ENCODE measurements at regions not wholly inside any gene's neighbourhood (a gene's known extent, or its start where the extent isn't known, plus 50 kb on each side); places are given as distances from the start of the nearest gene placed in this dataset.

GRCh38 chr11:129308241-129308865, 67.3 kb upstream of the BARX2 start:
- H3K4me3 ChIP-seq (ENCODE audit: low read length): no peak overlapping the region
- no peak for TF ChIP-seq ZNF274 (IDR thresholded peaks at IDR 0.05; ENCODE audit: low read depth, low read length)

GRCh38 chr11:129307162-129307561, 68.5 kb upstream of the BARX2 start:
- no peak overlapping the region for H3K4me3 ChIP-seq (ENCODE audit: low read length)
- no peak for TF ChIP-seq ZNF274 (IDR thresholded peaks at IDR 0.05; ENCODE audit: low read depth, low read length)

- no peak for TF ChIP-seq ZNF274 (IDR thresholded peaks at IDR 0.05; ENCODE audit: low read depth, low read length)
- H3K4me3 ChIP-seq (ENCODE audit: low read length): no peak overlapping the region
Measured at GRCh38 chr11:129302386-129303101, 73.1 kb upstream of the BARX2 start.

GRCh38 chr11:129300099-129300498, 75.5 kb upstream of the BARX2 start:
- H3K4me3 ChIP-seq (ENCODE audit: low read length): no peak overlapping the region
- no peak for TF ChIP-seq ZNF274 (IDR thresholded peaks at IDR 0.05; ENCODE audit: low read depth, low read length)

- no peak for TF ChIP-seq ZNF274 (IDR thresholded peaks at IDR 0.05; ENCODE audit: low read depth, low read length)
Measured at GRCh38 chr11:129298988-129299387, 76.7 kb upstream of the BARX2 start.

GRCh38 chr11:129295746-129296145, 79.9 kb upstream of the BARX2 start:
- no peak overlapping the region for H3K4me3 ChIP-seq (ENCODE audit: low read length)
- no peak for TF ChIP-seq ZNF274 (IDR thresholded peaks at IDR 0.05; ENCODE audit: low read depth, low read length)

More at GRCh38 chr11:129298988-129299387, 76.7 kb upstream of the BARX2 start:
- no peak overlapping the region for H3K4me3 ChIP-seq (ENCODE audit: low read length)

- no peak for TF ChIP-seq ZNF274 (IDR thresholded peaks at IDR 0.05; ENCODE audit: low read depth, low read length)
- no peak overlapping the region for H3K4me3 ChIP-seq (ENCODE audit: low read length)
Measured at GRCh38 chr11:129292771-129293170, 82.9 kb upstream of the BARX2 start.

- no peak for TF ChIP-seq ZNF274 (IDR thresholded peaks at IDR 0.05; ENCODE audit: low read depth, low read length)
- H3K4me3 ChIP-seq (ENCODE audit: low read length): no peak overlapping the region
Measured at GRCh38 chr11:129292092-129292491, 83.6 kb upstream of the BARX2 start.

- no peak for TF ChIP-seq ZNF274 (IDR thresholded peaks at IDR 0.05; ENCODE audit: low read depth, low read length)
- no peak overlapping the region for H3K4me3 ChIP-seq (ENCODE audit: low read length)
Measured at GRCh38 chr11:129291546-129291945, 84.1 kb upstream of the BARX2 start.

GRCh38 chr11:129290966-129291365, 84.7 kb upstream of the BARX2 start:
- TF ChIP-seq ZNF274 (IDR thresholded peaks at IDR 0.05; ENCODE audit: low read depth, low read length): no peak
- no peak overlapping the region for H3K4me3 ChIP-seq (ENCODE audit: low read length)

- H3K4me3 ChIP-seq (ENCODE audit: low read length): no peak overlapping the region
- TF ChIP-seq ZNF274 (IDR thresholded peaks at IDR 0.05; ENCODE audit: low read depth, low read length): no peak
Measured at GRCh38 chr11:129289350-129290040, 86.2 kb upstream of the BARX2 start.

- H3K4me3 ChIP-seq (ENCODE audit: low read length): no peak overlapping the region
- TF ChIP-seq ZNF274 (IDR thresholded peaks at IDR 0.05; ENCODE audit: low read depth, low read length): no peak
Measured at GRCh38 chr11:129287920-129288319, 87.7 kb upstream of the BARX2 start.

GRCh38 chr11:129286813-129287212, 88.8 kb upstream of the BARX2 start:
- H3K4me3 ChIP-seq (ENCODE audit: low read length): no peak overlapping the region
- no peak for TF ChIP-seq ZNF274 (IDR thresholded peaks at IDR 0.05; ENCODE audit: low read depth, low read length)

- no peak overlapping the region for H3K4me3 ChIP-seq (ENCODE audit: low read length)
- TF ChIP-seq ZNF274 (IDR thresholded peaks at IDR 0.05; ENCODE audit: low read depth, low read length): no peak
Measured at GRCh38 chr11:129285402-129285786, 90.3 kb upstream of the BARX2 start.

- TF ChIP-seq ZNF274 (IDR thresholded peaks at IDR 0.05; ENCODE audit: low read depth, low read length): no peak
Measured at GRCh38 chr11:129283141-129283540, 91.0 kb upstream of the ARHGAP32 start.

More at GRCh38 chr11:129283141-129283540, 91.0 kb upstream of the ARHGAP32 start:
- no peak overlapping the region for H3K4me3 ChIP-seq (ENCODE audit: low read length)

All from GM08714 (cell line).